Epithelial cell of proximal tubule (primary cell): ENCODE measurements at regions not wholly inside any gene's neighbourhood (a gene's known extent, or its start where the extent isn't known, plus 50 kb on each side); places are given as distances from the start of the nearest gene placed in this dataset.

Source experiments
- DNase-seq: peaks from one replicate; pipeline ENCODE4 v3.0.0-alpha.2; 2011; ENCODE audit warnings: low read depth
- H3K4me3 ChIP-seq: 2 replicates; pipeline ENCODE4 v1.5.1; 2011; ENCODE audit warnings: low read depth, mild to moderate bottlenecking, low read length
- CTCF ChIP-seq: conservative IDR thresholded peaks from 2 replicates; pipeline ENCODE4 v1.5.1; 2012; ENCODE audit warnings: low read depth, mild to moderate bottlenecking, low read length

DNA sequence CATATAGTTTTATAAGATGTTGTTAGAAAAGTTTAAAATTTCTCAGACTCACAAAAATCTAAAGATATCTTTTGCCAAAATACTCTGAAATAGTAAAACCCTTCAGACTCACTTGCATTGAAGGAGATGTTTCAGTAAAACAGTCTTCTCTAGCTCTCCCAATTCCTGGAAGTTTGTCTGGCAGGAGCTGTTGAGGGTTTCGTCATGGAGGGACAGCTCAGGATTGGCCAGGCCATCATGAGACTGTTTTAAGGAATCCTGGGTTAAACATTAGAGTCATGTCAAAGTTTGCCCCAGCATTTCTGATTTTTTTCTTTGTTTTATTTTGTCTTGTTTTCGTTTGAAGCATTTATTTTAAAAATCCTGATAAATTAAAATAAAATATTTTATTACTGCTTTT lies 293.8 kb upstream of the PBX1 start:
- DNase-seq: no peak

DNA sequence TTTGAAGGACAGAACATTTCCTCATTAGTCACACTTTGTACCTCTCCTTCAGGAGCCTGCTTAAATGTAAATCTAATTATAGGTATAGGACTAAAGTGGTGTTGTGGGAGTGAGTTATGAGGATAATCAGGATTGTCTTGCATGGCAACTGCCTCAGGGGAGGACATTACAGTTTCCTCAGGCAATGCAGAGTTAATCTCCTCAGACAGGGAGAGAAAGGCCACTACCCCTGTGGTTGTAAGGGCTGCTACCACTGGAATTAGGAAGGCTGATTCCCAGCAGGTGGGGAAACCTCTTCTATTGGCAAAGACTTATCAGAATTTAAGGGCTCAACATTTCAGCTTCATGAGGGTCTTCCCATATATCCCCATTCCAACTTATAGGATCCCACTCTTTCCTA lies 286.8 kb upstream of the PBX1 start:
- H3K4me3 ChIP-seq: no peak overlapping the region
- DNase-seq: no peak
- TF ChIP-seq CTCF: no peak

More for the DNA sequence above, 293.8 kb upstream of the PBX1 start:
- no peak overlapping the region for H3K4me3 ChIP-seq
- TF ChIP-seq CTCF: no peak

- no peak overlapping the region for H3K4me3 ChIP-seq
- DNase-seq: no peak
- no peak for TF ChIP-seq CTCF
Observed at GRCh38 chr1:164296172-164296571, 262.8 kb upstream of the PBX1 start.

DNA sequence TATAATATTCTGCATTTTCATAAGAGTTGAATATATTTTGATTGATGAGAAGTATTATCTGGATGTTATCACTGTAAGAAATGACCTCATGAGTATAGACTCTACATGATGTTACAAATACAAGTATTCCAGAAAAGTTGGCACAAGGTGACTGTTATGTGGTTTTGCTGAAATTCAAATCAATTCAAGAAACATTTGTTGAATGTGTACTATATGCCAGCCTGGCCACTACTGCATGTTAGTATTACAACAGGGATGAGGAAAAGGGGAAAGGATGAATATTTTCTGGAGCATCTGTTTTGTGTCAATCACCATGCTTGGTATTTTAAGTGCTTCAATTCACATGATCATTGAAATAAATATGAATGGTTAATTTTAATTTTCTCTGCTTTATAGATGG lies 250.9 kb upstream of the PBX1 start:
- no peak for DNase-seq
- no peak for TF ChIP-seq CTCF

GRCh38 chr1:164310166-164310565 lies 248.8 kb upstream of the PBX1 start:
- TF ChIP-seq CTCF: no peak
- no peak overlapping the region for H3K4me3 ChIP-seq
- no peak for DNase-seq

More for the DNA sequence above, 250.9 kb upstream of the PBX1 start:
- H3K4me3 ChIP-seq: no peak overlapping the region

GRCh38 chr1:164311377-164311776 lies 247.6 kb upstream of the PBX1 start:
- DNase-seq: no peak
- no peak overlapping the region for H3K4me3 ChIP-seq
- no peak for TF ChIP-seq CTCF

- DNase-seq: no peak
- TF ChIP-seq CTCF: no peak
- H3K4me3 ChIP-seq: peak overlapping the region; percentile 32
Observed at GRCh38 chr1:164320790-164321731, 237.9 kb upstream of the PBX1 start.
